Loucy (cell line): ENCODE measurements at regions not wholly inside any gene's neighbourhood (a gene's known extent, or its start where the extent isn't known, plus 50 kb on each side); places are given as distances from the start of the nearest gene placed in this dataset.

ENCODE experiments used
- H2AFZ ChIP-seq: fragments of 200-600 bp; sonication (generic); 2 replicates; pipeline ENCODE4 v1.6.0; 2016; ENCODE audit warnings: antibody characterized with exemption, mild to moderate bottlenecking, low read length, moderate library complexity
- H3F3A ChIP-seq: fragments of 200-600 bp; 2 replicates; pipeline ENCODE4 v1.6.0; 2016; ENCODE audit warnings: antibody characterized with exemption, low read depth, mild to moderate bottlenecking
- H3K27me3 ChIP-seq: fragments of 200-600 bp; sonication (generic); 2 replicates; pipeline ENCODE4 v1.6.1; 2014; ENCODE audit warnings: low read length, mild to moderate bottlenecking; ENCODE audit not compliant: insufficient read depth, poor library complexity, severe bottlenecking
- H3K36me3 ChIP-seq: fragments of 200-600 bp; sonication (generic); 2 replicates; pipeline ENCODE4 v1.6.1; 2016; ENCODE audit warnings: low read length; ENCODE audit not compliant: insufficient read depth
- H3K4me1 ChIP-seq: fragments of 200-600 bp; sonication (generic); 2 replicates; pipeline ENCODE4 v1.5.1; 2014; ENCODE audit warnings: low read length, mild to moderate bottlenecking; ENCODE audit not compliant: insufficient read depth, poor library complexity, severe bottlenecking
- H3K4me2 ChIP-seq: fragments of 200-600 bp; sonication (generic); 2 replicates; pipeline ENCODE4 v1.6.0; 2014; ENCODE audit warnings: antibody characterized with exemption, low read length, low read depth, mild to moderate bottlenecking; ENCODE audit not compliant: poor library complexity, severe bottlenecking
- H3K4me3 ChIP-seq: fragments of 200-600 bp; sonication (generic); 2 replicates; pipeline ENCODE4 v1.5.1; 2014; ENCODE audit warnings: low read length, mild to moderate bottlenecking, mixed read lengths; ENCODE audit not compliant: poor library complexity, severe bottlenecking
- H3K79me2 ChIP-seq: fragments of 200-600 bp; sonication (generic); 2 replicates; pipeline ENCODE4 v1.6.1; 2014; ENCODE audit warnings: low read length; ENCODE audit not compliant: insufficient read depth
- H3K9ac ChIP-seq: fragments of 200-600 bp; sonication (generic); 2 replicates; pipeline ENCODE4 v1.6.0; 2014; ENCODE audit warnings: mild to moderate bottlenecking, low read depth, low read length, moderate library complexity; ENCODE audit not compliant: poor library complexity, severe bottlenecking
- H3K9me2 ChIP-seq: fragments of 200-600 bp; sonication (generic); replicated peaks from 2 replicates; pipeline ENCODE4 v1.6.1; 2016; ENCODE audit warnings: low read depth, low read length, mixed read lengths
- H3K9me3 ChIP-seq: fragments of 200-600 bp; sonication (generic); 2 replicates; pipeline ENCODE4 v1.6.1; 2014; ENCODE audit warnings: mild to moderate bottlenecking, antibody characterized with exemption, low read length, low read depth; ENCODE audit not compliant: insufficient read depth
- H4K20me1 ChIP-seq: fragments of 200-600 bp; sonication (generic); 2 replicates; pipeline ENCODE4 v1.6.0; 2014; ENCODE audit warnings: antibody characterized with exemption, low read length, mild to moderate bottlenecking; ENCODE audit not compliant: insufficient read depth, poor library complexity, severe bottlenecking
- CTCF ChIP-seq: fragments of 200-600 bp; sonication (generic); conservative IDR thresholded peaks from 2 replicates; pipeline ENCODE4 v1.5.1; 2014; ENCODE audit warnings: mild to moderate bottlenecking, antibody characterized with exemption, low read length
- EZH2phosphoT487 ChIP-seq: fragments of 200-600 bp; IDR thresholded peaks from 2 replicates; pipeline ENCODE4 v1.6.1; 2018; ENCODE audit warnings: antibody characterized with exemption, mild to moderate bottlenecking, moderate library complexity, borderline replicate concordance

GRCh38 chr1:83083589-83084224 lies 915.2 kb downstream of the TTLL7 start:
- no peak overlapping the region for H3K4me3 ChIP-seq
- no peaks in the 10 kb centered on the region for H3K27me3 ChIP-seq
- H3K36me3 ChIP-seq: no peaks in the 10 kb centered on the region
- no peak overlapping the region for H3K9ac ChIP-seq
- H3K9me3 ChIP-seq: no peaks in the 10 kb centered on the region
- no peaks in the 10 kb centered on the region for H3F3A ChIP-seq
- no peaks in the 10 kb centered on the region for H3K4me1 ChIP-seq
- H2AFZ ChIP-seq: no peak overlapping the region
- H3K79me2 ChIP-seq: no peaks in the 10 kb centered on the region
- no peak overlapping the region for H3K4me2 ChIP-seq
- TF ChIP-seq CTCF: no peak
- TF ChIP-seq EZH2phosphoT487: no peak
- H4K20me1 ChIP-seq: no peaks in the 10 kb centered on the region
- H3K9me2 ChIP-seq: 0 out of 2 replicates have a peak, but pooled peaks cover 3% of the 10 kb centered on the region

- no peaks in the 10 kb centered on the region for H3K36me3 ChIP-seq
- no peaks in the 10 kb centered on the region for H3K79me2 ChIP-seq
- H3K9me3 ChIP-seq: no peaks in the 10 kb centered on the region
- no peaks in the 10 kb centered on the region for H4K20me1 ChIP-seq
- H3F3A ChIP-seq: no peaks in the 10 kb centered on the region
- H3K4me2 ChIP-seq: no peak overlapping the region
- H3K9me2 ChIP-seq: 0 out of 2 replicates have a peak, but pooled peaks cover 3% of the 10 kb centered on the region
- H3K4me1 ChIP-seq: no peaks in the 10 kb centered on the region
- TF ChIP-seq EZH2phosphoT487 (no peak), CTCF (no peak)
- H2AFZ ChIP-seq: no peak overlapping the region
- no peaks in the 10 kb centered on the region for H3K27me3 ChIP-seq
- no peak overlapping the region for H3K9ac ChIP-seq
- no peak overlapping the region for H3K4me3 ChIP-seq
These were observed 921.5 kb downstream of the TTLL7 start for GRCh38 chr1:83077411-83077810.

GRCh38 chr1:83075107-83075506 lies 923.8 kb downstream of the TTLL7 start:
- no peaks in the 10 kb centered on the region for H3K36me3 ChIP-seq
- no peaks in the 10 kb centered on the region for H3K9me3 ChIP-seq
- no peak overlapping the region for H3K4me3 ChIP-seq
- no peaks in the 10 kb centered on the region for H3K79me2 ChIP-seq
- H3K9me2 ChIP-seq: 0 out of 2 replicates have a peak, but pooled peaks cover 3% of the 10 kb centered on the region
- no peak overlapping the region for H3K4me2 ChIP-seq
- H3F3A ChIP-seq: no peaks in the 10 kb centered on the region
- H4K20me1 ChIP-seq: no peaks in the 10 kb centered on the region
- H2AFZ ChIP-seq: no peak overlapping the region
- H3K4me1 ChIP-seq: no peaks in the 10 kb centered on the region
- no peak overlapping the region for H3K9ac ChIP-seq
- no peak for TF ChIP-seq EZH2phosphoT487
- no peak for TF ChIP-seq CTCF
- H3K27me3 ChIP-seq: no peaks in the 10 kb centered on the region
